Natural killer cell (primary cell): ENCODE measurements at regions not wholly inside any gene's neighbourhood (a gene's known extent, or its start where the extent isn't known, plus 50 kb on each side); places are given as distances from the start of the nearest gene placed in this dataset.

Experiments
- ATAC-seq, 3 donors: fragments of 150-1000 bp in 2 of 3; fragments of 200-7000 bp in 1 of 3; cut with Tn5 transposase; 1 replicate in 1 of 3; 2 replicates in 2 of 3; pipeline ENCODE4 v1.10.0; 2021; ENCODE audit warnings: mild to moderate bottlenecking in 2 of 3, moderate library complexity in 2 of 3
- DNase-seq, 2 donors: peaks; one replicate each; pipeline versions ENCODE4 v3.0.0 to v3.0.0-alpha.2; 2013 to 2021; ENCODE audit warnings: mixed read lengths in 1 of 2
- H3K27ac ChIP-seq: one replicate; pipeline ENCODE4 v1.5.1; 2013; ENCODE audit warnings: mild to moderate bottlenecking, low read length
- H3K27me3 ChIP-seq: one replicate; pipeline ENCODE4 v1.6.1; 2013; ENCODE audit warnings: low read length; ENCODE audit not compliant: control insufficient read depth, insufficient read depth
- H3K36me3 ChIP-seq: one replicate; pipeline ENCODE4 v1.6.1; 2013; ENCODE audit warnings: low read length; ENCODE audit not compliant: control insufficient read depth, insufficient read depth
- H3K4me1 ChIP-seq: one replicate; pipeline ENCODE4 v1.6.1; 2013; ENCODE audit warnings: low read length; ENCODE audit not compliant: control insufficient read depth, insufficient read depth
- H3K4me3 ChIP-seq: one replicate; pipeline ENCODE4 v1.5.1; 2013; ENCODE audit warnings: low read length
- H3K9me3 ChIP-seq: one replicate; pipeline ENCODE4 v1.6.1; 2013; ENCODE audit warnings: low read length; ENCODE audit not compliant: control insufficient read depth, insufficient read depth
- H3K27ac Mint-ChIP-seq, 2 donors: one replicate each; pipeline ENCODE4 v1.8.0; 2022; ENCODE audit warnings: mild to moderate bottlenecking in 2 of 2, mixed read lengths in 2 of 2, moderate library complexity in 1 of 2
- H3K27me3 Mint-ChIP-seq, 2 donors: one replicate each; pipeline ENCODE4 v1.8.0; 2022; ENCODE audit warnings: low read depth in 2 of 2, mixed read lengths in 2 of 2
- H3K36me3 Mint-ChIP-seq: one replicate; pipeline ENCODE4 v1.8.0; 2022; ENCODE audit warnings: mixed read lengths
- H3K4me1 Mint-ChIP-seq, 2 donors: one replicate each; pipeline ENCODE4 v1.8.0; 2022; ENCODE audit warnings: mixed read lengths in 2 of 2
- H3K4me3 Mint-ChIP-seq: one replicate; pipeline ENCODE4 v1.8.0; 2022; ENCODE audit warnings: mild to moderate bottlenecking, moderate library complexity, mixed read lengths
- H3K9me3 Mint-ChIP-seq, 2 donors: one replicate each; pipeline ENCODE4 v1.8.0; 2022; ENCODE audit warnings: mixed read lengths in 2 of 2
- WGBS: methylation state at CpG from one replicate; pipeline ENCODE4 v1.1.7; 2013; ENCODE audit warnings: missing lambda C conversion rate; ENCODE audit not compliant: insufficient coverage; 5-methylcytosine and 5-hydroxymethylcytosine counted together
- intact Hi-C: fragments of 100-400 bp; cut with micrococcal nuclease; formaldehyde crosslinking; loops from one replicate; pipeline ENCODE4 v1.14.2; 2022
- TF ChIP-seq, protein P1 (sequence below): fragments of 200-600 bp; IDR thresholded peaks from one replicate; pipeline ENCODE4 v1.8.0; 2022; ENCODE audit warnings: antibody characterized with exemption

DNA sequence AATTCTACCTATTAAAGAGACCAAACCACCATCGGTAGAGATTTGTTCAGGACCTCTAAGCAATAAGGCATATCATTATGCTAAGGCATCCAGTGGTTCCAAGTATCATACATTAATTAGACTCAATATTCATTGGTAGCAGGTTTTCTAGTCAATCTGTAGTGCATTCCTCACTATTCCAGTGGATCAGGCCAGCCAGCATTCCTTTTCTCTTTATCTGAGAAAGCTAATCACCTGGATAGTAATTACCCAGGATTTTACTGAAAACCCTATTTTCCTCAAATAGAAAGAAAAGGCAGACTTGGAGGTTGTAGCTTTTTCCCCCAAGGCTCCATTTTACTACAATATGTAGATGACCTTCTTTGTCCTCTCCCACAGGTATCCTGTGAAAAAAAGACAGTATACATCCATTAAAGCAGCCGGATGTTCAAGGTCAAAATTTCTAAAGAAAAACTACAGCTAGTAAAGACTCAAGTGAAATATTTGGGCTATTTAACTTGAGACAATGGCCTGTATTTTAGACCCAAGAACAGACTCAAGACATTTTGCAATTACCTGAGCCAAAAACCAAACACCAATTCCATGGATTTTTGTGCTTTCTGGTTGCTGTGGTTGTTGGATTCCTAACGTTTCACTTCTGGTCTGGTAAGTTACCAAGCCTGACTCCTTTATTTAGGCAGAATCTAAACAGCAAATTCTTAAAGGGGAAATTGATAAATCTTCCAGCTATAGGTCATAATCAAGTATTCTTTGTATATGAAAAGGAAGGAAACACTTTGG, 149.1 kb upstream of the MOCS1 start:
- 100% methylated on average over 1 of the region's 3 CpGs for WGBS
- ATAC-seq (no peak), DNase-seq (no peak)
- Mint-ChIP-seq H3K27me3 (peaks cover 16 to 18% of the 10 kb centered on the region in 2 donors), H3K9me3 (no peaks in the 10 kb centered on the region), H3K27ac (no peak overlapping the region), H3K4me1 (no peaks in the 10 kb centered on the region), H3K36me3 (no peaks in the 10 kb centered on the region), H3K4me3 (no peak overlapping the region)
- TF ChIP-seq, protein P1, sequence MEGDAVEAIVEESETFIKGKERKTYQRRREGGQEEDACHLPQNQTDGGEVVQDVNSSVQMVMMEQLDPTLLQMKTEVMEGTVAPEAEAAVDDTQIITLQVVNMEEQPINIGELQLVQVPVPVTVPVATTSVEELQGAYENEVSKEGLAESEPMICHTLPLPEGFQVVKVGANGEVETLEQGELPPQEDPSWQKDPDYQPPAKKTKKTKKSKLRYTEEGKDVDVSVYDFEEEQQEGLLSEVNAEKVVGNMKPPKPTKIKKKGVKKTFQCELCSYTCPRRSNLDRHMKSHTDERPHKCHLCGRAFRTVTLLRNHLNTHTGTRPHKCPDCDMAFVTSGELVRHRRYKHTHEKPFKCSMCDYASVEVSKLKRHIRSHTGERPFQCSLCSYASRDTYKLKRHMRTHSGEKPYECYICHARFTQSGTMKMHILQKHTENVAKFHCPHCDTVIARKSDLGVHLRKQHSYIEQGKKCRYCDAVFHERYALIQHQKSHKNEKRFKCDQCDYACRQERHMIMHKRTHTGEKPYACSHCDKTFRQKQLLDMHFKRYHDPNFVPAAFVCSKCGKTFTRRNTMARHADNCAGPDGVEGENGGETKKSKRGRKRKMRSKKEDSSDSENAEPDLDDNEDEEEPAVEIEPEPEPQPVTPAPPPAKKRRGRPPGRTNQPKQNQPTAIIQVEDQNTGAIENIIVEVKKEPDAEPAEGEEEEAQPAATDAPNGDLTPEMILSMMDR: no peak
- no peaks in the 10 kb centered on the region for H3K9me3 ChIP-seq
- no peaks in the 10 kb centered on the region for H3K27me3 ChIP-seq
- no peaks in the 10 kb centered on the region for H3K36me3 ChIP-seq
- no peak overlapping the region for H3K27ac ChIP-seq
- no peak overlapping the region for H3K4me3 ChIP-seq
- H3K4me1 ChIP-seq: no peaks in the 10 kb centered on the region
- intact Hi-C loops: no loop called here

DNA sequence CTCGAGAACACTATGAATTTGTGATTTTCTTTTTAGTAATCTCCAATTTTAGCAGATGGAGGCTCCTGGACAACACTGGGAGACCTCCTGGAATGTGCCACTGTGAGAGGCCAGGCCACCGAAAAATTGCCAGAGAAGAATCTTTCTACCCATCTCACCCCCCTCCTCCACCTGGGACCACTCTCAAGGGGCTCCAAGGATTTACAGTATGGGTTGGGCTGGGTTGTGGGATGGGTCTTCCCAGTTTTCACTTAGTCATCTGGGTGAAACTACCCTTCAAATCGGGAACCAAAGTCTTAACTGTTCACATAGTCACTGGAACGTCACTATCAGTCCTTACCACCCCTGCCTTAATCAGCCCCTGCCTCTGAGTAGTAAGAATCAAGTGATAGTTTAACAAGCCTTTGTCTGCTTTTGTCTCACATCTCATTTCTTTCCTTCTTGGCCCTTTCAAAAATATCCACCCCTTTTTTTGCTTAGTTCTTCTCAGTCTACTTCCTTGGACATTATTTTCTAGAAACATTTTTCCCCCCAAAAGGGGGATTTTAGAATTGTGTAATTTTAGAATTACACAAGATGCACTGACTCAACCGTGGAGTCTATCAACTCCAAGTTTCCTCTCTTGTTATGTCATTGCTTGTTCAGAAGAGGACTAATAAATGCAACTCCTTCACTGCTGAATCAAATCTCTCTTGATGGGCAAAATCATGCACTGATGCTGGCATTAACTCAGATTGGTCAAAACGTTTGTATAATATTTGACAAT, 148.2 kb upstream of the MOCS1 start:
- no peak overlapping the region for H3K27ac Mint-ChIP-seq
- H3K27ac ChIP-seq: no peak overlapping the region
- no peaks in the 10 kb centered on the region for H3K27me3 ChIP-seq
- peaks cover 15 to 20% of the 10 kb centered on the region in 2 donors for H3K27me3 Mint-ChIP-seq
- H3K4me3 Mint-ChIP-seq: no peak overlapping the region
- DNase-seq (no peak), ATAC-seq (no peak)
- H3K4me3 ChIP-seq: no peak overlapping the region
- H3K4me1 Mint-ChIP-seq: no peaks in the 10 kb centered on the region
- H3K36me3 ChIP-seq: no peaks in the 10 kb centered on the region
- no peaks in the 10 kb centered on the region for H3K9me3 Mint-ChIP-seq
- no peaks in the 10 kb centered on the region for H3K9me3 ChIP-seq
- H3K36me3 Mint-ChIP-seq: no peaks in the 10 kb centered on the region
- TF ChIP-seq, protein P1: no peak
- WGBS: 78% methylated on average over 4 of the region's 6 CpGs
- intact Hi-C loops: no loop called here
- H3K4me1 ChIP-seq: no peaks in the 10 kb centered on the region

DNA sequence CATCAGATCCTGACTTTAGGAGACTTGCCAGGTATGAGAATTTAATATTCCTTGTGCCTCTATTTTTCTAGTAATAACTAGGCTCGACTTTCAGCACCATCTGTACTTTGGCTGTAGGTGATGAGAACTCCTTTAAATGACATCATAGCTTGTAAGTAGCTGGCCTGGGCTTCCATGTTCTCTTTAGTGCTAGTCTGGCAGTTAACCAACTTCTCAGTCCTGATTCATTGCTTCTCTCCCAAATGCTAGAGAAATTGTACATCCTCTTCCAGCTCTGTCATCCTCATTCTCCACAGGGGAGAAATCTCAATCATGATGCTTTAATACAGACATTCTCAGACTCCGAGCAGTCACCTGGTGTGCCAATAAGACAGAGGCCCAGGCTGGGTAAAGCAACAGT, 143.5 kb upstream of the MOCS1 start:
- no peaks in the 10 kb centered on the region for H3K36me3 Mint-ChIP-seq
- Histone ChIP-seq H3K36me3 (no peaks in the 10 kb centered on the region), H3K4me1 (no peaks in the 10 kb centered on the region), H3K27me3 (no peaks in the 10 kb centered on the region), H3K4me3 (no peak overlapping the region), H3K9me3 (no peaks in the 10 kb centered on the region), H3K27ac (no peak overlapping the region)
- no peaks in the 10 kb centered on the region for H3K9me3 Mint-ChIP-seq
- TF ChIP-seq, protein P1: no peak
- intact Hi-C loops: no loop called here
- H3K4me1 Mint-ChIP-seq: no peaks in the 10 kb centered on the region
- no peak for ATAC-seq
- WGBS: 86% methylated on average over 1 of the region's 2 CpGs
- no peak for DNase-seq
- H3K4me3 Mint-ChIP-seq: no peak overlapping the region
- peaks cover 22 to 24% of the 10 kb centered on the region in 2 donors for H3K27me3 Mint-ChIP-seq
- no peak overlapping the region for H3K27ac Mint-ChIP-seq
